Gastroesophageal sphincter (tissue), 3 donors: ENCODE measurements at regions not wholly inside any gene's neighbourhood (a gene's known extent, or its start where the extent isn't known, plus 50 kb on each side); places are given as distances from the start of the nearest gene placed in this dataset.

Source experiments
- EP300 ChIP-seq: sonication (generic); formaldehyde crosslinking; IDR thresholded peaks from one replicate; pipeline ENCODE4 v1.6.1; 2017; ENCODE audit warnings: antibody characterized with exemption, mild to moderate bottlenecking
- POLR2A ChIP-seq, 2 donors: fragments of 450-650 bp; IDR thresholded peaks; one replicate each; pipeline ENCODE4 v1.6.1; 2017; ENCODE audit warnings: antibody characterized with exemption in 2 of 2, mild to moderate bottlenecking in 2 of 2, moderate library complexity in 1 of 2
- POLR2AphosphoS5 ChIP-seq: sonication (generic); formaldehyde crosslinking; IDR thresholded peaks from one replicate; pipeline ENCODE4 v1.6.1; 2017; ENCODE audit warnings: antibody characterized with exemption
- TF ChIP-seq, protein P1 (sequence below), 4 experiments: fragments of 200-600 bp in 2 of 4; fragments of 450-650 bp in 2 of 4; sonication (generic) in 1 of 4; IDR thresholded peaks; one replicate each; pipeline ENCODE4 v1.5.1; 2017 to 2019; ENCODE audit warnings: antibody characterized with exemption in 4 of 4, mild to moderate bottlenecking in 2 of 4, moderate library complexity in 2 of 4

DNA sequence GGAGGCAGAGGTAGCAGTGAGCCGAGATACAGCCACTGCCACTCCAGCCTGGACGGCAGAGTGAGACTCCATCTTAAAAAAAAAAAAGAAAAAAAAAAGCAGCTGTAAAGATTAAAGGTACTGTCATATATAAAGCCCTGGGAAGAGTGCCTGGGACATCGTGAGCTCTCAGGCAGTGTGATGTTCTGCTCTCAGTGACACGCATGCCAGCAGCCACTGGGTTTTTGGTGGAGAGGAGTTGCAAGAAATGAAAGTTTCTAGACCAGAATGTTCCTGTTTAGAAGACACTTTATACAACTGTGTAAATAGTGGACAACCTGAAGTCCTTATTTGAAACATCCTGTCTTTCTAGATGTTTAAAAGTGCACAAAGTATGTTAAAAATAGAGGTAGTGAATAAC lies 213.2 kb downstream of the IRF8 start:
- TF ChIP-seq, protein P1, sequence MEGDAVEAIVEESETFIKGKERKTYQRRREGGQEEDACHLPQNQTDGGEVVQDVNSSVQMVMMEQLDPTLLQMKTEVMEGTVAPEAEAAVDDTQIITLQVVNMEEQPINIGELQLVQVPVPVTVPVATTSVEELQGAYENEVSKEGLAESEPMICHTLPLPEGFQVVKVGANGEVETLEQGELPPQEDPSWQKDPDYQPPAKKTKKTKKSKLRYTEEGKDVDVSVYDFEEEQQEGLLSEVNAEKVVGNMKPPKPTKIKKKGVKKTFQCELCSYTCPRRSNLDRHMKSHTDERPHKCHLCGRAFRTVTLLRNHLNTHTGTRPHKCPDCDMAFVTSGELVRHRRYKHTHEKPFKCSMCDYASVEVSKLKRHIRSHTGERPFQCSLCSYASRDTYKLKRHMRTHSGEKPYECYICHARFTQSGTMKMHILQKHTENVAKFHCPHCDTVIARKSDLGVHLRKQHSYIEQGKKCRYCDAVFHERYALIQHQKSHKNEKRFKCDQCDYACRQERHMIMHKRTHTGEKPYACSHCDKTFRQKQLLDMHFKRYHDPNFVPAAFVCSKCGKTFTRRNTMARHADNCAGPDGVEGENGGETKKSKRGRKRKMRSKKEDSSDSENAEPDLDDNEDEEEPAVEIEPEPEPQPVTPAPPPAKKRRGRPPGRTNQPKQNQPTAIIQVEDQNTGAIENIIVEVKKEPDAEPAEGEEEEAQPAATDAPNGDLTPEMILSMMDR (IDR thresholded peaks at IDR 0.05) = no peak
- TF ChIP-seq POLR2AphosphoS5 (no peak), EP300 (no peak), POLR2A (IDR thresholded peaks at IDR 0.05) (no peak)
